ENCODE measurements at regions not wholly inside any gene's neighbourhood (a gene's known extent, or its start where the extent isn't known, plus 50 kb on each side); places are given as distances from the start of the nearest gene placed in this dataset.
"Not testable (repeated sequence)": the region's sequence is repeated elsewhere in the genome, so short reads cannot be mapped to it uniquely, and the experiment has no call there.

DNA sequence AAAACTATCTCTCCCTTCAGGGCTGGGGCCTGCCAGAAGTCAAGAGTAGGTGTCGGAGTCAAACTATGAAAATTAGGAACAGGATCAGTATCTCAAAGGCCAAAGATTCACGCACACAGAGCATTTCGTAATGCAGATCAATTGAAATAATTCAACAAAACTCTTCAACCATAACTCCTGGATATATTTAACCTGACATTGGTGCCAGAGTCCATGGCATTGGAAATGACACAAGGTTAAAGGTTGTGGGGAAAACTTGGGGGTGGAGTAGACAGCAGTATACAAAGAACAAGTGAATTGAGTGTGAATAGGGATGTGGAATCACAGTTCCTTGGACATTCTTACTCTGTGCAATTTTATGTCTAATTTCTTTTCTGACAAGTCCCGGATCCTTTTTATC lies 788.0 kb upstream of the GYPC start:
- DNase-seq, result no peak

GRCh38 chr2:125870264-125870663 lies 785.7 kb upstream of the GYPC start:
- DNase-seq, result no peak

- no peak for DNase-seq
Observed at GRCh38 chr2:125870746-125871145, 785.2 kb upstream of the GYPC start.

DNA sequence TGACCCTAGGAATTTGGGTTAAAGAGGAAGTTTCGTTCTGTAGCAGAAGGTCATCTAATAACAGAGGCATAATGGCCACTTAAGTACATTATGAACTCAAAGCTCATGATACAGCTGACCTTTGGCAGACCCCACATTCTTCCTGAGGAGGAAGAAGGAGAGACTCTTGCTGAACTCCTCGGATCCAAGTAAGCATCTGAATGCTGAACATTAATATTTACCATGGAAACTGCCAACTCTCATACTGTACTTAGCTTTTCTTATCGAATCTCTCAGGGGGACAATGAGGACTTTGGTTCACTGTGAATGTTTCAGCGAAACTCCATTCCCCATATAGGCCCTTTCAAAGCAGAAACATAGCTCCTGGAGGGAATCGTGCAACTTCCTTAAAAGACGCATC lies 781.4 kb upstream of the GYPC start:
- DNase-seq, result peak; percentile 37

DNA sequence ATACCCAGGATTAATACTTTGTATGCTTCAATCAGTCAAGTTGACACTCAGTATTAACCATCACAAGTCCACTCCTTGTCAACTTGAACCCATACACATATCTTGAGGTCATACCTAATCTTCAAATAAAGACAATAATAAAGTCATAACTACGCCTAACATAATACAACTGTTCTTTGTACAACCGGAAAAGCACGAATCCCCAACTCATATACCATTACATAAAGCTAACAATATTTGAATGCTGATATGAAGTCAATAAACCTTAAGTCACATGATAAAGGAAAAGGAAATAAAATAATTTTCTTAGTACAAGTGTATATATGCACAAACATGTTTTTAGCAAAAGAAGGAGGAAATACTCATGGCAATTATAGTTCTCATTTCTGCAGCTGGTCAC lies 770.6 kb upstream of the GYPC start:
- no peak for DNase-seq

DNA sequence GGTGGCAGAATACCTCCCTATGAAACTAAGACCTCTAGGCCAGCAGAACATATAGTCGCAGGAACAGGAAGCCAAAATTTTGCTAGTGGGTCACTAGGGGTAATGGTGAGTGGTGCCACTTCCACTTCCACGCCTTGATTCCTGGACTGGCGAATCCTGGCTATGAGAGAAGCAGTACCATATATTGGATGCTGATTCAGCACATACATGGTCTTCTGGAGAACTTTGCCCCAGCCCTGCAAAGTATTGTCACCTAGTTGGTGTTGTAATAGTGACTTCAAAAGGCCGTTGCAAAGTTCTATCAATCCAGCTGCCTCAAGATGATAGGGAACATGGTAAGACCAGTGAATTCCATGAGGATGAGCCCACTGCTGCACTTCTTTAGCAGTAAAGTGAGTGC lies 769.8 kb upstream of the GYPC start:
- DNase-seq, result no peak

DNA sequence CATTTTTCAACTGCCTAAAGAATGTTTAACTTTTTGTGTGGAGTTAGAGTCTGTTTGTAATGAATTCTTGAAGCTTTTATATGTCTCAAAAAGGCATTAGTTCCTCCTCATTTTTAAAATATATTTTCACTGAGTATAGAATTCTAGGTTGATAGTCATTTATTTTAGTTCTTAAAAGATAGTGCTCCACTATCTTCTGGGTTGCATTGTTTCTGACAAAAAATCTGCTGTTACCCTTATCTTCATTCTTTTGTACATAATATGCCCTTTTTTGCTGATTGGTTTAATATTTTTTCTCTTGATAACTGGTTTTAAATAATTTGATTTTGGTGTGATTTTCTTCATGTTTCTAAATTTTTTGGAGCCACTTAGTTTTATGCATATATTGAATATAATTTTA lies 754.7 kb upstream of the GYPC start:
- no peak for DNase-seq

DNA sequence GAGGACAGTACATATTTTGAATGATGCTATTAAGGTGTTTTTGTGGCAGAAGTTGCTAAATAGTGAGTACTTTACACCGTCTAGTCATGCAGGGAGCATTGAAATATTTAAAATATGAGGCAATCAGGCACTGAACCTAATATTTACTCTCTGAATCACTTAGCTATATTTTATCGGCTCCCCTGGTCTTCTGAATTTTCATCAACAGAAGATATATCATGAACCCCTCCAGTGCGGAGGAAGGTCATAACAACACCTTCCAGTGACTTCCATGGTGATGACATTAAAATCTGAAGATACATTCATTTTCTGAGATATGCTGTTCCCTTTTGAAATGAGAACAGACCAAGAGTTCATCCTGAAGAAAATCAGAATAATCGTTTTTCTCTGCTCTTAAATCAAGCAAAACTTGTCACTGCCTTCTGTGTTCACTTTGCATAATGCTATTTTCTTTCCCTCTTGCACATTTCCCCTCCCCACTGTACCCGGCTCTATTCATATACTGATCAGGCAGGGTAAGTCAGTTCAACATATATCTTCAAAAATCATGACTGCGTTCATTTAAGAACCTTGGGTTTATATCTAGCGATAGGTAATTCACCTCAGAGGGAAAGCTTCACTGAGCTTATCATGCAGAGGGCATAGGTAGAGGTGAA lies 729.9 kb upstream of the GYPC start:
- no peak for DNase-seq

DNA sequence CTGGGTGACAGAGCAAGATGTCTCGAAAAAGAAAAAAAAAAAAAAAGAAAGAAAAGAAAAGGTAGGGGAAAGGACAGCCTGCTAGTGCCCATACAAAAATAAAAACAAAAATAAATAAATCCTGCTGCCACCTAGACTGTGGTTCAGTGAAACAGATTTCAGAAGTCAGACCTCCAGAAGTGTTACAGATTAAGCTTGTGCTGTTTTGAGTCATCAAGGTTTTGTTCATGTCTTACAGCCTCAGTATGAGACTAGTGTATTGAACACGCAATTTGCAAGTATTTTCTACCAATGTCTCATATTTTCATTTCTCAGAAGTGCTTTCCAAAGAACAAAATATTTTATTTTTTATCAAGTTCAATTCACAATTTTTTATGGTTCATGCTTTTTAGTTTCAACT lies 720.4 kb upstream of the GYPC start:
- DNase-seq, result no peak

DNA sequence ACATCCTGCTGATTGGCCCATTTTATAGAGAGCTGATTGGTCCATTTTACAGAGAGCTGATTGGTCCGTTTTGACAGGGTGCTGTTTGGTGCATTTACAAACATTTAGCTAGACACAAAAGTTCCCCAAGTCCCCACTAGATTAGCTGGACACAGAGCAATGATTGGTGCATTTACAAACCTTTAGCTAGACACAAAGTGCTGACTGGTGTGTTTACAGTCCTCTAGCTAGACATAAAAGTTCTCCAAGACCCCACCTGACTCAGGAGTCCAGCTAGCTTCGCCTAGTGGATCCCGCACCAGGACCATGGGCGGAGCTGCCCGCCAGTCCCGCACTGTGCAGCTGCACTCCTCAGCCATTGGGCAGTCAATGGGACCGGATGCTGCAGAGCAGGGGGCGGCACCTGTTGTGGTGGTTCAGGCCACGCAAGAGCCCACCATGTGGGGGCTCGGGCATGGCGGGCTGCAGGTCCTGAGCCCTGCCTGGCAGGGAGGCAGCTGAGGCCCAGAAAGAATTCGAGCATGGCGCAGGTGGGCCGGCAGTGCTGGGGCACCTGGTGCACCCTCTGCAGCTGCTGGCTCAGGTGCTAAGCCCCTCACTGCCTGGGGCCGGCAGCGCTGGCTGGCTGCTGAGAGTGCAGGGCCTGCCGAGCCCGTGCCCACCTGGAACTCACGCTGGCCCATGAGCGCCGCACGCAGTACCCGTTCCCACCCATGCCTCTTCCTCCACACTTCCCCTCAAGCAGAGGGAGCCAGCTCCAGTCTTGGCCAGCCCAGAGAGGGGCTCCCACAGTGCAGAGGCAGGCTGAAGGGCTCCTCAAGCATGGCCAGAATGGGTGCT lies 713.2 kb upstream of the GYPC start:
- no peak for DNase-seq

GRCh38 chr2:125959047-125959446 lies 696.9 kb upstream of the GYPC start:
- no peak for DNase-seq

- DNase-seq, result no peak
Observed at GRCh38 chr2:125961739-125962138, 694.2 kb upstream of the GYPC start.

- no peak for DNase-seq
Observed at GRCh38 chr2:125979886-125980285, 676.1 kb upstream of the GYPC start.

DNA sequence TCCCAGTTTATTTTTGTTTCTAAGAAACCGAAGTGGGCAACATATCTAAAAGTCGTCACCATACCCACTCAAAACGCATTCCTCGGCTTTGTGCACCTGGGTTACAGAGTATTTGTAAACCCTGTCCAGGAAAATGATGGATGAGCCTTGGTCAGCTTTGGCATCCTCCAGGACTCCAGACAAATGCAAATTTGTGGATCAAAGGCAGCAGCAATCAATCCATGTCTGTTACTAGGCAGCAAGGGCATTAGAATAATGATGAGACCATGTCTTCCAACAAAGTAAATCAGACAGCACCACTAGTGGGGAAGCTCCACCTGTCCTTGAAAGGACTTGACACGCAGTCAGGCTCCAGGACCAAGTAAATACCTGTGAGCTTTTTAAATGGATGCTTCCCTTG lies 672.6 kb upstream of the GYPC start:
- no peak for DNase-seq

DNA sequence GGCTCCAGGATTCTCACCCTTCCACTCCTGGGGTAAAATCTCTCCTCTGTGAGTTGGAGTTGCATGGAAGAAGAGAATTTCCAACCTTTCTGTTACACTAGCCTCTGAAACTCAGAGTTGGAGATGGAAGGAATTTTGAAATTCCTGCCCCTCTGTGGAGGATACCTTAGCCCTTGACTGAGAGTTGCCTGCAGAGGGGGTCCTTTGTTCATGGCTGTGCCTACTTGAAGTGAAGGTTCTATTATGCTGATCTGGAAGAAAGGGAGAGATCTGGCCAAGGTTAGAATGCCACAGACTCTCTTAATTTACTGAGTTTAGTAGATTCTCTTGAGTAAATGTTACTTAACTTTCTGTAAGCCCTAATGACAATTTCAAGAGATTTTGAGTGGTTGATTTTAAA lies 626.6 kb upstream of the GYPC start:
- DNase-seq, result no peak

DNA sequence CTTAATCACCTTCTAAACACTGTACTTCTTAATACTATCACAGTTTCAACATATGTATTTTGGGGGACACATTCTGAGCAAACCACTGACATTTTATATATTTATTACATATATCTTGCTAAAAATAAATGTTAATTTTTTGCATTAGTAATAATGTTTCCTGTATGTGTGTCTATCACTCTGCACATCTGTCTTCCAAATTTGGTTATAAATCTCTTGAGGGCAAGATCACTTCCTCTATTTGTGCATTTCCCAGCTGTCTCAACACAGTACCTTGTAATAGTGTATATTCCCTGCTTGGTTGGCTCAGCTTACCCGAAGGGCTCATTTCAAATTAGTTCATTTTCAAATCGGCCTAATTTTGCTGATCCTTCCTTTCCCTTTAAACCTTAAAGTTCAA lies 617.1 kb upstream of the GYPC start:
- DNase-seq, result no peak

DNA sequence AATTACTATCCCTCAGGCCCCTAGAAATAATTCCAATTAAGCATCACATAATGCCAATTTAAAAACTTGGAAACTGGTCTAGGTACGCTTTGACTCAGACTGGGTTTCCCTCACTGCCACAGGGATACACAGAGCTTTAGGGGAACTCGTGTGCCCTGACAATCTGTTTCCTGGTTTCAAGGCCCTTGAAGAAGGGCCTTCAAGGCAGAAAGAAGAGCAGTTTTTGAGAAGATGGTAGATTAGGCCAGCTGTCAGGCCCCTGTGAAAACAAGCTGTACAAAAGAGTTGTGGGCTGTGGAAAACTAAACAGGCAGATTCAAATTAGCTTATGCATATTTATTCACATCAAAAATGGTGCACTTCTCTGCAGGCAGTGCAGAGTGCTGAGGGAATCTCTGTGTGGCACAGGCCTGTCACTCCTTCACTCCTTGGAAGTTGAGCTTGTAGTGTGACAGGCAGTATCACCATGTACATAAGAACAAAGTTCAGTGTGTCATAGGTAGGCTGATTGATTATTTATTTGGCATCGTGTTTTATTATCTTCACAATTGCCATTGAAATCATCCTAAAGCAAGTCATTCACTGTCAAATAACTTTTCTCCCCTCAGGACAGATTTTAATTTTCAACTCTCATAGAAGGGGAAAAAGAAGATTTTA lies 614.4 kb upstream of the GYPC start:
- DNase-seq, result no peak

GRCh38 chr2:126042089-126042488 lies 613.9 kb upstream of the GYPC start:
- no peak for DNase-seq

GRCh38 chr2:126048719-126049118 lies 607.2 kb upstream of the GYPC start:
- DNase-seq, result no peak

GRCh38 chr2:126049461-126049860 lies 606.5 kb upstream of the GYPC start:
- no peak for DNase-seq

DNA sequence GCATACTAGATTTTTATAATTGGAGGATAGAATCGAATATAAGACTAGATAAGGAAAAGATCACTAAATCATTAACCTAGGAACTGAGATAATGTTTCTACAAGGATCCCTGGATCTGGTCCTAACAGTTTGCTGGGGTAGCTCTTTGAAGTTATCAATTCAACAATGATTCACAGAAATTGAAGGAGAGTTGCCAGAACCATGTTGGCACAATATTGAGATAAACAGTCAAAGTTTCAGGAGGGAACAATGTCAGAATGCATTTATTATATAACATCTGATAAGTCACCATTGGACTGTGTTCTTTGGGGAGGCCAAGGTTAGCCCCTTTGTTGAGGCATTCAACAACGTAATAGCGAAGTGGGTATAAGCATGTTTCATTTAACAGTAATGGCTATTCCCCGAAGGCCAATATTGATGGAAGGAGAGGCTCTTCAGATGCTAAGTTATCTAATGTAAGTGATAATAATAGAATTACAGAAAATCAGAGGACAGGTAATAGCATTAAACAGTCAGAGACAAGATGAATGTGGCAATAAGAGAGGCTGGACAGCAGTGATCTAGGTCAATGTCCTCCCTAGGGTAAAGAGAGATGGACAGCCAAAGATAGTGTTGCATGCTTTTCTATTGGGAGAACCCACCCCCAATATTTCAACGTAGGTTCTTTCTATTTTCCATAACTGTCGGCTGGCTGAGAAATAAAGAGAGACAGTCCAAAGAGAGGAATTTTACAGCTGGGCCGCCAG lies 604.8 kb upstream of the GYPC start:
- no peak for DNase-seq

GRCh38 chr2:126051737-126052240 lies 604.2 kb upstream of the GYPC start:
- not testable (repeated sequence) for DNase-seq

All from muscle of arm (tissue), 1 donor.